ENCODE measurements at regions not wholly inside any gene's neighbourhood (a gene's known extent, or its start where the extent isn't known, plus 50 kb on each side); places are given as distances from the start of the nearest gene placed in this dataset.

DNA sequence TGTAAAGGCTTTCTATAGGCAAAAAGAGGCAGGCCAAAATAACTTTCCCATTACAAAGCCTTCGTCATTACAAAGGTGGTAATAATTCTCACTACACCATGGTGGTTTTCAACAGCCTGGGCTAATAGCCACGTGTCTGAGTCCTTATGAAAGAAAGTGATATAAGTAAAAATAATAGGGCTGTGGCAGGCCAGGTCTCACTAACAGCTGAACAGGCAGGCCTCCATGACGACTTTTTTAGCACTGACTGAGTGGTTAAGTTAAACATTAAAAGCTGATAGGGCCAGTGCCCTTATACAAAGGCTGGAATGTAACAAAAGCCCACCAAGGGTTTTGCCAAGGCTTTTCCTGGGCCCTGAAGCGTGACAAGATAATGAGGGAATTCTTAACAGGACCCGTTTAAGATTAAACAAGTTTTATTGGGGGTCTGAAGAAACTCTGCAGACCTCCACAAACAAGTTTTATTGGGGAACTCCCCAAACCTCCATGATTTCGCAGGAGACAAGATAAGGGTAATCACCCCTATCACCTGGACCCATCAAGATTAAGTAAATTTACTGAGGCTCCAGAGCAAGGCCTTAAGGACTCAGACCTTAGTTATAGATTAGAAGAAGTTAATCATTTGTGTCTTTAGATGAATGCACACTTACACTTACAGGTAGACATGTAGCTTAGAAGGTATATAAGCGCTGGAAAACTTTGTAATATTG lies 412.9 kb downstream of the CHSY3 start:
- RAD21 ChIA-PET (ENCODE audit: unreplicated experiment): interaction anchor here (1.2 kb wide), 1 partner anchor 173 kb away, joined by 3 read pairs; no protein-coding TSS in a partner anchor
- FAIRE-seq: no peak
- BruUV-seq (replicated peaks): no TSS peak
- no peak for TF ChIP-seq RCOR1 (conservative IDR thresholded peaks at IDR 0.05; ENCODE audit: low read depth, low read length)
- TF ChIP-seq, protein P1, sequence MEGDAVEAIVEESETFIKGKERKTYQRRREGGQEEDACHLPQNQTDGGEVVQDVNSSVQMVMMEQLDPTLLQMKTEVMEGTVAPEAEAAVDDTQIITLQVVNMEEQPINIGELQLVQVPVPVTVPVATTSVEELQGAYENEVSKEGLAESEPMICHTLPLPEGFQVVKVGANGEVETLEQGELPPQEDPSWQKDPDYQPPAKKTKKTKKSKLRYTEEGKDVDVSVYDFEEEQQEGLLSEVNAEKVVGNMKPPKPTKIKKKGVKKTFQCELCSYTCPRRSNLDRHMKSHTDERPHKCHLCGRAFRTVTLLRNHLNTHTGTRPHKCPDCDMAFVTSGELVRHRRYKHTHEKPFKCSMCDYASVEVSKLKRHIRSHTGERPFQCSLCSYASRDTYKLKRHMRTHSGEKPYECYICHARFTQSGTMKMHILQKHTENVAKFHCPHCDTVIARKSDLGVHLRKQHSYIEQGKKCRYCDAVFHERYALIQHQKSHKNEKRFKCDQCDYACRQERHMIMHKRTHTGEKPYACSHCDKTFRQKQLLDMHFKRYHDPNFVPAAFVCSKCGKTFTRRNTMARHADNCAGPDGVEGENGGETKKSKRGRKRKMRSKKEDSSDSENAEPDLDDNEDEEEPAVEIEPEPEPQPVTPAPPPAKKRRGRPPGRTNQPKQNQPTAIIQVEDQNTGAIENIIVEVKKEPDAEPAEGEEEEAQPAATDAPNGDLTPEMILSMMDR (IDR thresholded peaks at IDR 0.05 in 2 of 3, conservative IDR thresholded peaks at IDR 0.05 in 1 of 3; ENCODE audit: control insufficient read depth in 2 of 3, extremely low read depth in 1 of 3, insufficient read depth in 1 of 3, low read depth in 3 of 3, low read length in 3 of 3): no peak
- no peak for TF ChIP-seq TAF1 (IDR thresholded peaks at IDR 0.05; ENCODE audit: borderline replicate concordance, low read depth, low read length)
- TF ChIP-seq CHD2 (IDR thresholded peaks at IDR 0.05; ENCODE audit: borderline replicate concordance, low read depth, low read length): peak; percentile 31; the same call in 1 of the 2 replicates
- no peak for TF ChIP-seq KDM1A (IDR thresholded peaks at IDR 0.05; ENCODE audit: borderline replicate concordance)
- peak; percentile 47 to 66; a peak in 3 of 4 replicates for TF ChIP-seq IKZF2 (IDR thresholded peaks at IDR 0.05)
- TF ChIP-seq, protein P2, sequence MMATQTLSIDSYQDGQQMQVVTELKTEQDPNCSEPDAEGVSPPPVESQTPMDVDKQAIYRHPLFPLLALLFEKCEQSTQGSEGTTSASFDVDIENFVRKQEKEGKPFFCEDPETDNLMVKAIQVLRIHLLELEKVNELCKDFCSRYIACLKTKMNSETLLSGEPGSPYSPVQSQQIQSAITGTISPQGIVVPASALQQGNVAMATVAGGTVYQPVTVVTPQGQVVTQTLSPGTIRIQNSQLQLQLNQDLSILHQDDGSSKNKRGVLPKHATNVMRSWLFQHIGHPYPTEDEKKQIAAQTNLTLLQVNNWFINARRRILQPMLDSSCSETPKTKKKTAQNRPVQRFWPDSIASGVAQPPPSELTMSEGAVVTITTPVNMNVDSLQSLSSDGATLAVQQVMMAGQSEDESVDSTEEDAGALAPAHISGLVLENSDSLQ (IDR thresholded peaks at IDR 0.05): no peak
- TF ChIP-seq, protein P3, sequence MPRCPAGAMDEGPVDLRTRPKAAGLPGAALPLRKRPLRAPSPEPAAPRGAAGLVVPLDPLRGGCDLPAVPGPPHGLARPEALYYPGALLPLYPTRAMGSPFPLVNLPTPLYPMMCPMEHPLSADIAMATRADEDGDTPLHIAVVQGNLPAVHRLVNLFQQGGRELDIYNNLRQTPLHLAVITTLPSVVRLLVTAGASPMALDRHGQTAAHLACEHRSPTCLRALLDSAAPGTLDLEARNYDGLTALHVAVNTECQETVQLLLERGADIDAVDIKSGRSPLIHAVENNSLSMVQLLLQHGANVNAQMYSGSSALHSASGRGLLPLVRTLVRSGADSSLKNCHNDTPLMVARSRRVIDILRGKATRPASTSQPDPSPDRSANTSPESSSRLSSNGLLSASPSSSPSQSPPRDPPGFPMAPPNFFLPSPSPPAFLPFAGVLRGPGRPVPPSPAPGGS (IDR thresholded peaks at IDR 0.05; ENCODE audit: borderline replicate concordance, insufficient read depth, low read depth, low read length, poor library complexity, severe bottlenecking): no peak
- no peak for TF ChIP-seq SPI1 (IDR thresholded peaks at IDR 0.05; ENCODE audit: borderline replicate concordance, insufficient read depth, low read depth, low read length)
- TF ChIP-seq ATF7 (IDR thresholded peaks at IDR 0.05; ENCODE audit: low read depth): peak; percentile 79
- TF ChIP-seq HCFC1 (IDR thresholded peaks at IDR 0.05; ENCODE audit: low read length): no peak
- no peak for TF ChIP-seq IRF4 (IDR thresholded peaks at IDR 0.05; ENCODE audit: low read depth, low read length)
- no peak for TF ChIP-seq YY1 (IDR thresholded peaks at IDR 0.05; ENCODE audit: low read depth, low read length)
- TF ChIP-seq RAD21 (IDR thresholded peaks at IDR 0.05; ENCODE audit: insufficient read depth, low read depth, low read length): no peak
- TF ChIP-seq SREBF2 (IDR thresholded peaks at IDR 0.05; ENCODE audit: low read length): no peak
- TF ChIP-seq, protein P4, sequence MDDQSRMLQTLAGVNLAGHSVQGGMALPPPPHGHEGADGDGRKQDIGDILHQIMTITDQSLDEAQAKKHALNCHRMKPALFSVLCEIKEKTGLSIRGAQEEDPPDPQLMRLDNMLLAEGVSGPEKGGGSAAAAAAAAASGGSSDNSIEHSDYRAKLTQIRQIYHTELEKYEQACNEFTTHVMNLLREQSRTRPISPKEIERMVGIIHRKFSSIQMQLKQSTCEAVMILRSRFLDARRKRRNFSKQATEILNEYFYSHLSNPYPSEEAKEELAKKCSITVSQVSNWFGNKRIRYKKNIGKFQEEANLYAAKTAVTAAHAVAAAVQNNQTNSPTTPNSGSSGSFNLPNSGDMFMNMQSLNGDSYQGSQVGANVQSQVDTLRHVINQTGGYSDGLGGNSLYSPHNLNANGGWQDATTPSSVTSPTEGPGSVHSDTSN (IDR thresholded peaks at IDR 0.05; ENCODE audit: insufficient replicate concordance, low read depth, low read length): no peak
- peak; percentile 30 to 68; a peak in 3 of 4 replicates for TF ChIP-seq BHLHE40 (IDR thresholded peaks at IDR 0.05; ENCODE audit: borderline replicate concordance in 1 of 2, low read depth in 2 of 2, low read length in 1 of 2)
- TF ChIP-seq, protein P5, sequence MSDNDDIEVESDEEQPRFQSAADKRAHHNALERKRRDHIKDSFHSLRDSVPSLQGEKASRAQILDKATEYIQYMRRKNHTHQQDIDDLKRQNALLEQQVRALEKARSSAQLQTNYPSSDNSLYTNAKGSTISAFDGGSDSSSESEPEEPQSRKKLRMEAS (IDR thresholded peaks at IDR 0.05; ENCODE audit: low read depth, low read length): no peak; the same call in 1 of the 2 replicates

More for the DNA sequence above, 412.9 kb downstream of the CHSY3 start:
- H3K4me3 ChIP-seq: no peak overlapping the region
- ChIA-PET SMC1A (ENCODE audit: uncharacterized antibody, unreplicated experiment) (interaction anchor here (1.0 to 1.6 kb wide), 4 partner anchors 15 to 206 kb away, joined by 3 to 4 read pairs (median 3); no protein-coding TSS in a partner anchor), POLR2A (no interaction called here), CTCF (interaction anchor here (0.6 kb wide), 1 partner anchor 1309 kb away, joined by 3 read pairs; no protein-coding TSS in a partner anchor)
- H3K9ac ChIP-seq (ENCODE audit: control insufficient read depth, insufficient read depth, low read length): no peak overlapping the region
- no peak for DNase-seq (ENCODE audit: low read depth, low spot score)
- no peaks in the 10 kb centered on the region for H3K4me1 ChIP-seq (ENCODE audit: control insufficient read depth, insufficient read depth, low read length)
- no peak overlapping the region for H3K27ac ChIP-seq (ENCODE audit: control insufficient read depth, insufficient read depth)
- 23% methylated on average over 7 of the region's 7 CpGs for WGBS (ENCODE audit: insufficient coverage, insufficient replicate concordance, low lambda C conversion rate, missing lambda C conversion rate)
- H3K4me2 ChIP-seq (ENCODE audit: control insufficient read depth, insufficient read depth): no peak overlapping the region
- intact Hi-C loops (cut with micrococcal nuclease; ENCODE audit: unreplicated experiment): no loop called here
- H3K79me2 ChIP-seq (ENCODE audit: control insufficient read depth, insufficient read depth, low read length): no peaks in the 10 kb centered on the region
- no peak overlapping the region for H2AFZ ChIP-seq (ENCODE audit: control insufficient read depth, low read depth, low read length)
- H3K27me3 ChIP-seq (replicated peaks in 1 of 2; ENCODE audit: control insufficient read depth in 2 of 2, insufficient read depth in 2 of 2, low read length in 1 of 2): no peaks in the 10 kb centered on the region
- H3K36me3 ChIP-seq (ENCODE audit: control insufficient read depth in 2 of 2, insufficient read depth in 2 of 2, low read length in 1 of 2): no peaks in the 10 kb centered on the region
- in situ Hi-C loops (cut with MboI): no loop called here
- H4K20me1 ChIP-seq (ENCODE audit: control insufficient read depth, insufficient read depth): no peaks in the 10 kb centered on the region
- peak; percentile 96 for ATAC-seq
- H3K9me3 ChIP-seq (replicated peaks; ENCODE audit: control insufficient read depth, insufficient read depth, low read length): no peaks in the 10 kb centered on the region; the same call in 1 of the 3 replicates
